ENCODE measurements at regions not wholly inside any gene's neighbourhood (a gene's known extent, or its start where the extent isn't known, plus 50 kb on each side); places are given as distances from the start of the nearest gene placed in this dataset.

DNA sequence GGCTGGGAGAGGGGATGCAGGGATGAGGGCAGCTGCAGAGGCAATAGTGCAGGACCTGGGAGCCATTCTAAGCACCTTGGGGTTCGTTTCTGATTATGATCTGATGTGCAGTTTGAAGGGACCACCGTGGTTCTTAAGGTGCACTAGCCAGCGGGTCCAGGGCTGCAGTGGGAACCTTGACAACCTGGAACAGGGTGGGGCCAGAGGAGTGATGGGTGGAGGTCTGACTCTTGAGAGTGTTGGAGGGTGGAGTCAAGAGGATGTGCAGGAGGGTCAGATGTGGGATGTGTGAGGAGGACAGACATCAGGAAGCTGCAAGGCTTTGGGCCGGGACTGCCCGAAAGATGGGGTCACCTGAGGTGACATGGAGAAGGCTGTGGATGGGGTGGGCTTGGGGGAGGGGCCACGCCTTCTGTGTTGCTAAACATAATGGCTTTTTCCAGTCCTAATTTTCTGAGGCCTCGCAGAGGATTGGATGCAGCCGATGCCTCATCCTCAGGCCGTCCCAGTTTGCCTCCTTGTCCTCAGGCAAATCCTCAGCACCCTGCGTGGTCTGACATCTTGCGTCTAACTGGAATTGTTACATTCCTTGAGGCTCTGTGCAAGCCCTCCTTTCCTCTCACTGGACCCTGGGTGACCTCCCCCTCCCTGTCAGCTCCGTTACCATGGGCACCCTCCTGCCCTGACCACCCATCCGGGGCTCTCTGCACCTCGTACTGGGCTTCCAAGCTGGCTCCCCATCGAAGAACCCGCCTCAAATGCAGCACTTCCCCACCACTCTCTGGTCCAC, 61.4 kb upstream of the TRPM1 start:
- no peak for TF ChIP-seq TAF1 (IDR thresholded peaks at IDR 0.05; ENCODE audit: borderline replicate concordance, low read depth, low read length)
- no peak for TF ChIP-seq POLR2AphosphoS5 (IDR thresholded peaks at IDR 0.05; ENCODE audit: low read depth, low read length)
- TF ChIP-seq POLR2A (IDR thresholded peaks at IDR 0.05; ENCODE audit: low read depth, low read length): no peak
- no peak for DNase-seq (ENCODE audit: insufficient read length)
- FAIRE-seq: no peak

DNA sequence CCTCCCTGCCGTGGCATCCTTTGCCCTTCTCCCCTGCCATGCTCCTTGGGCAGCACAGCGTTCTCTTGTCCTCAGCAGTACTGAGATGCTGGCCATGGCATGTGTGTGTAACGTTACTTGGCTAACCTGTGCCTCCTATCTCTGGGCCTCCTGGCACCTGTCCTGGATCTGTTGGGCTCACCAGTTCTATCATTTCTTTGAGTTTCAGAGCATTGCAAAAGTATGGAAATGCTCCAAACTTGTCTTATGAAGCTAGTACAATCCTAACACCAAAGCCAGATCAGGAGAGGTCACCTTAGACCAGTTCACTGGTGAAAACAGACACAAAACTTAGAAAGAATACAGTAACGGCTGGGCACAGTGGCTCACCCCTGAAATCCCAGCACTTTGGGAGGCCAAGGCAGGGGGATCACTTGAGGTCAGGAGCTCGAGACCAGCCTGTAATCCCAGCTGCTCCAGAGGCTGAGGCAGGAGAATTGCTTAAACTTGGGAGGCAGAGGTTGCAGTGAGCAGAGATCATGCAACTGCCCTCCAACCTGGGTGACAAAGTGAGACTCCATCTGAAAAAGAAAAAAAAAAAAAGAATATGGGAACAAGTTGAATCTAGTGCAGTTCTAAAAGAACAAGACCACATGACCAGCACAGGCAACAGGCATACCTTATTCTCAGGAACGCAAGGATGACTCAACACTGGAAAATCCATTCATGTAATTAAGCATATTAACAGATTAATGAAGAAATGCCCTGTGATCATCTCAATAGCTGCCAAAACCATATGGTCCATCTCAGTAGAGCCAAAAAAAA, 62.4 kb upstream of the TRPM1 start:
- FAIRE-seq: no peak
- no peak for DNase-seq (ENCODE audit: insufficient read length)
- TF ChIP-seq TAF1 (IDR thresholded peaks at IDR 0.05; ENCODE audit: borderline replicate concordance, low read depth, low read length): no peak

- DNase-seq (ENCODE audit: insufficient read length): no peak
- no peak for FAIRE-seq
- TF ChIP-seq POLR2A (IDR thresholded peaks at IDR 0.05; ENCODE audit: low read depth, low read length) (no peak), TAF1 (IDR thresholded peaks at IDR 0.05; ENCODE audit: borderline replicate concordance, low read depth, low read length) (no peak), POLR2AphosphoS5 (IDR thresholded peaks at IDR 0.05; ENCODE audit: low read depth, low read length) (no peak)
These were observed 63.0 kb upstream of the TRPM1 start for GRCh38 chr15:31164573-31164912.

- TF ChIP-seq POLR2AphosphoS5 (IDR thresholded peaks at IDR 0.05; ENCODE audit: low read depth, low read length) (no peak), TAF1 (IDR thresholded peaks at IDR 0.05; ENCODE audit: borderline replicate concordance, low read depth, low read length) (no peak), POLR2A (IDR thresholded peaks at IDR 0.05; ENCODE audit: low read depth, low read length) (no peak)
- peak; percentile 42 for FAIRE-seq
- DNase-seq (ENCODE audit: insufficient read length): no peak
These were observed 68.0 kb upstream of the TRPM1 start for GRCh38 chr15:31169558-31169957.

DNA sequence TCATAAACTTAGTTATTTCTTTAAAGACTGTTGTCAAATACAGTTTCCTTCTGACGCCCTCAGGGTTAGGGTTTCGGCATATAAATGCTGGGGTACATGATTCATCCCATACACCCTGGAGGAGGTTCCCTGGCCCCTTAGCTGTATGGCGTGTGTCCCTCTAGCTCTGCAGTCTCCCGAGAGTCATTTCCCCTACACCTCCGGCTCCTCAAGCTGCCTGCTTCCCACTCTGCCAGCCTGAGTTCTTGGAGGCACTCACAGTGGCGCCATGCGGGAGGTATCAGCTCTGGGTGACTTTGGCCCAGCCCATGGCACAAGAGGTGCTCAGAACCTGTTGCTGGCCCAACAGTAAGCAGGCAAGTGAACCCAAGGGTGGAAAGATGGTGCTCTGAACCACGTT, 70.2 kb upstream of the TRPM1 start:
- DNase-seq (ENCODE audit: insufficient read length) (no peak), FAIRE-seq (no peak)
- TF ChIP-seq POLR2A (IDR thresholded peaks at IDR 0.05; ENCODE audit: low read depth, low read length): no peak
- TF ChIP-seq TAF1 (IDR thresholded peaks at IDR 0.05; ENCODE audit: borderline replicate concordance, low read depth, low read length): no peak
- TF ChIP-seq POLR2AphosphoS5 (IDR thresholded peaks at IDR 0.05; ENCODE audit: low read depth, low read length): no peak

DNA sequence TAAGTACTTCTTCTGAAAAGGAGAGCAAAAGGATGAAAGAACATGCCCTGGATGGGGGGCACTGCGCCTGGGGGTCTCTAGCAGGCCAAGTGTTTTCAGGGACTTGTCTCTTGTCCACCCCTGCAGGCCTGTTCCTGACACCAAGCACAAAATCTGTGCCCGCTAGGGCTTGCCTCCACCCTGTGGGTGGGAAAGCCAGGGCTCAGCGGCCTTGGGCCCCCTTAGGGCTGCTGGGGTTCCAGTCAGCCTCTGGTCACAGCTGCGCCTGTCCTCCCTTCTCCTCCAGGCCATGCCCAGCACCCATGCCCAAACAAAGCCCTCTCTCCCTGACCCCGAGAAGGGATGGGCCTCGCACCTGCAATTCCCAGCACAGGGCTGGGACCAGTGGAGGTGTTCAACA, 71.1 kb upstream of the TRPM1 start:
- FAIRE-seq (no peak), DNase-seq (ENCODE audit: insufficient read length) (no peak)
- no peak for TF ChIP-seq TAF1 (IDR thresholded peaks at IDR 0.05; ENCODE audit: borderline replicate concordance, low read depth, low read length)
- TF ChIP-seq POLR2A (IDR thresholded peaks at IDR 0.05; ENCODE audit: low read depth, low read length): no peak
- TF ChIP-seq POLR2AphosphoS5 (IDR thresholded peaks at IDR 0.05; ENCODE audit: low read depth, low read length): no peak

GRCh38 chr15:31173790-31174450, 72.4 kb upstream of the TRPM1 start:
- DNase-seq (ENCODE audit: insufficient read length) (no peak), FAIRE-seq (peak; percentile 87)
- TF ChIP-seq POLR2AphosphoS5 (IDR thresholded peaks at IDR 0.05; ENCODE audit: low read depth, low read length) (no peak), POLR2A (IDR thresholded peaks at IDR 0.05; ENCODE audit: low read depth, low read length) (no peak), TAF1 (IDR thresholded peaks at IDR 0.05; ENCODE audit: borderline replicate concordance, low read depth, low read length) (no peak)

DNA sequence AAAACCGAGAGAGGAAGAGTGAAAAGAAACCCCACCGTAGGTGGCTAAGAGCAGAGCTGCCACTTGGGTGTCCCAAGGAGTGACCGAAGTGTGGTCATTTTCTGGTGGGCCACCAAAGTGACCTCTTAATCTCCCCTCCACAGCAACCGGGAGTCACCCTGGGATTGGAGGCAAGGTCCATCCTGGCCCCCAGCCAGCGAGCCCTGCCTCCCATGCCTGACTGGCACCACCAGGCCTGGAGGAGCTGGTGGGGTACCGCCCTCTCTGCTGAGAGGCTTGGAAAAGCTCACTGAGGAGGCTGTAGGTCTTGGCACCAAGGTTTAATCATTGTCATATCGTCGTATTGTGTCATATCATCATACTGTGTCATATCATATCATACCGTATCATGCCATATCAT, 74.0 kb upstream of the TRPM1 start:
- TF ChIP-seq TAF1 (IDR thresholded peaks at IDR 0.05; ENCODE audit: borderline replicate concordance, low read depth, low read length) (no peak), POLR2AphosphoS5 (IDR thresholded peaks at IDR 0.05; ENCODE audit: low read depth, low read length) (no peak), POLR2A (IDR thresholded peaks at IDR 0.05; ENCODE audit: low read depth, low read length) (no peak)
- peak; percentile 68 for FAIRE-seq

DNA sequence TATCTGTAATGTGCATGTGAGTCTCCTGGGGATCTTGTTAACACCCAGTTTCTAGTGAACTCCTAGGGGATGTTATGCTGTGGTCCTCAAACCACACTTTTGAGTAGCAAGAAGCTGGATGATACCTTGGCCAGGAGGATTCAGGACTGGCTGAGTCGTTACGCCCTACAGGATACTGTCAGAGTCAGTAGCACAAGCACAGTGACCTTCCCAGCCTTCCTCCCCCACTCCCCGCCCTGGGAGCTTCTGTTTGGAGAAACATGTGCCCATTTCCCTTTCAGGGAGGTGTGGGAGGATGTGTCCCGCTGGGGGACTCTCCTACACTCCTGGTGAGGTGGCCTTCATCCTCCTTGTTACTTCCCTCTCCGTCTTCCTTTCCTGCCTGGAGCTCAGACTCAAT, 76.4 kb upstream of the TRPM1 start:
- TF ChIP-seq TAF1 (IDR thresholded peaks at IDR 0.05; ENCODE audit: borderline replicate concordance, low read depth, low read length): no peak
- no peak for TF ChIP-seq POLR2AphosphoS5 (IDR thresholded peaks at IDR 0.05; ENCODE audit: low read depth, low read length)
- no peak for TF ChIP-seq POLR2A (IDR thresholded peaks at IDR 0.05; ENCODE audit: low read depth, low read length)
- DNase-seq (ENCODE audit: insufficient read length) (no peak), FAIRE-seq (no peak)

More for the DNA sequence above, 74.0 kb upstream of the TRPM1 start:
- DNase-seq (ENCODE audit: insufficient read length): no peak

- DNase-seq (ENCODE audit: insufficient read length) (no peak), FAIRE-seq (no peak)
- no peak for TF ChIP-seq TAF1 (IDR thresholded peaks at IDR 0.05; ENCODE audit: borderline replicate concordance, low read depth, low read length)
- no peak for TF ChIP-seq POLR2A (IDR thresholded peaks at IDR 0.05; ENCODE audit: low read depth, low read length)
- TF ChIP-seq POLR2AphosphoS5 (IDR thresholded peaks at IDR 0.05; ENCODE audit: low read depth, low read length): no peak
These were observed 77.2 kb upstream of the TRPM1 start for GRCh38 chr15:31178705-31179104.

DNA sequence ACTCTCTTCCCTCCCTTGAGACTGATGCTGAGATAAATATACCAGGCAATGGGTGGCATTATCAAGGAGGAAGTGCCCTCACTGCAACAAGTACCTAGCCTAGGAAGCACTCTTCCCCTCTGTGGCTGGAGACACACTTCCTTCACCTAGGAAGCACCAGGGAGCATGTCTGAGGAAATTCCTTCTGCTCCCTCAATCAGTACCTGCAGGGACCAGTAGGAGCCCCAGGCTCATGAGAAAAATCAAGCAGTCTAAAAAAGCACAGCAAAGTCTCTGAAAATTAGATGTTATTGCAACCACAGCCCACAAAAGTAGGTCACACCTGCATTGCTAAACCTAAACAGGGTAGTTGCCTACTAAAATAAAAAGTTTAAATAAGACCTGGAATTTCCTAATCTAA, 78.2 kb upstream of the TRPM1 start:
- DNase-seq (ENCODE audit: insufficient read length): no peak
- FAIRE-seq: no peak
- no peak for TF ChIP-seq POLR2AphosphoS5 (IDR thresholded peaks at IDR 0.05; ENCODE audit: low read depth, low read length)
- TF ChIP-seq TAF1 (IDR thresholded peaks at IDR 0.05; ENCODE audit: borderline replicate concordance, low read depth, low read length): no peak
- TF ChIP-seq POLR2A (IDR thresholded peaks at IDR 0.05; ENCODE audit: low read depth, low read length): no peak
